ENCODE measurements at regions not wholly inside any gene's neighbourhood (a gene's known extent, or its start where the extent isn't known, plus 50 kb on each side); places are given as distances from the start of the nearest gene placed in this dataset.
"Not testable (repeated sequence)": the region's sequence is repeated elsewhere in the genome, so short reads cannot be mapped to it uniquely, and the experiment has no call there.

DNA sequence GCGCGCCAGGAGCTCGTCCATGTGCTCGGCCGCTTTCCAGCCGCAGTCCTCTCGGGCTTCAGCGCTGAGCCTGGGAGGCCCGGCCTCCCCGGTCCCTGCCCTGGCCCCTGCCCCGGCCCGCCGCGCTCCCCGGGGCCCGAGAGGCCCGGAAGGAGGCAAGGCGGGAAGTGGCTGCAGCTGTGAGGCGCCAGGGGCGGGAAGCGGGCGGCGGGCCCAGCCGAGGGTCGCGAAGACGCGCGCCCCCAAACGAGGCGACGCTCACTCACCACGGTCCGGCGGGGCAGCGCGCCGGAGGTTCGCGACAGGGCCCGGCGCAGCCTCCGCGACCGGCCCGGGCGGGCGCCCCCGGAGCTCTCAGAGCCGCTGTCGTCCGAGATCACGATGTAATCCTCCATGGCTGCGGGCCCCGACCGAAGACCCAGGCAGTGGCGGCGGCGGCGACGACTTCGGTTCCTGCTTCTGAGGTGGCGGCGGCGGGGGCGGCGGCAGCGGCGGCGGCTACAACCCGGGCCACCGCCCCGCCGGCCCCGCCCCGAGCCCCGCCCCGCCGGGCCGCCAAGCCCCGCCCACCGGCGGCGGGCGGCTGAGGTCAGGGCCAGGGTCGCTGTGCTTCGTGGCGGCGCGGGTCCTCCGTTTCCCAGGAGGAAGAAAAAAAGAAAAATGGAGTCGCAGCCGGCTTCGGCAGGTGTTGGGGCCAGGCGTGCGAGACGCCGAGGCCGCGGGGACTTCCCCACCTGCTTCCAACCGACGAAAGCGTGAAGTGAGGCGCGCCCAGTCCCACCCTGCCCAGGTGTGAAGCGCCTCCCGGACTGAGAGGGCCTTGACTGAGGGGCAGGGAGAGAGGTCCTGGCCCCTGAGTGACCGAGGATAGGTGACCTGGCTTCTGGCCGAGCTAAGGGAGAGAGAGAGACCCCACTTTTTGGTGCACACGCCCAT is 72.1 kb downstream of the B4GALT7 start:
- not testable (repeated sequence) for TF ChIP-seq EZH2phosphoT487 (IDR thresholded peaks at IDR 0.05; ENCODE audit: insufficient read depth, low read depth); EZH2 (IDR thresholded peaks at IDR 0.05; ENCODE audit: insufficient read depth, poor library complexity, severe bottlenecking)

Data from GM23248 (cell line).